Bronchial epithelial cell (primary cell): ENCODE measurements at regions not wholly inside any gene's neighbourhood (a gene's known extent, or its start where the extent isn't known, plus 50 kb on each side); places are given as distances from the start of the nearest gene placed in this dataset.

Experiments used
- DNase-seq: peaks from one replicate; pipeline ENCODE4 v3.0.0-alpha.2; 2010; ENCODE audit warnings: low read depth
- FAIRE-seq: peaks from 2 replicates; lab custom pipeline; 2011; peaks lifted over from hg19 to GRCh38; lab: Jason Lieb, UNC
- H3K27me3 ChIP-seq: 2 replicates; pipeline ENCODE4 v1.5.1; 2011; ENCODE audit warnings: low read length; ENCODE audit not compliant: control insufficient read depth, insufficient read depth
- H3K36me3 ChIP-seq: 2 replicates; pipeline ENCODE4 v1.5.1; 2011; ENCODE audit warnings: low read length; ENCODE audit not compliant: control insufficient read depth, insufficient read depth
- H3K4me3 ChIP-seq: 2 replicates; pipeline ENCODE4 v1.5.1; 2011; ENCODE audit warnings: mild to moderate bottlenecking, low read depth, low read length, control low read depth
- CTCF ChIP-seq: IDR thresholded peaks from 2 replicates; pipeline ENCODE4 v1.5.1; 2011; ENCODE audit warnings: mild to moderate bottlenecking, moderate library complexity, low read length, control low read depth, inconsistent platforms; ENCODE audit not compliant: insufficient read depth, severe bottlenecking

GRCh38 chr18:44186001-44186400, 494.7 kb upstream of the SETBP1 start:
- FAIRE-seq (no peak), DNase-seq (no peak)
- Histone ChIP-seq H3K4me3 (no peak overlapping the region), H3K36me3 (no peaks in the 10 kb centered on the region), H3K27me3 (no peaks in the 10 kb centered on the region)
- no peak for TF ChIP-seq CTCF

GRCh38 chr18:44187090-44187489, 493.6 kb upstream of the SETBP1 start:
- no peak for TF ChIP-seq CTCF
- H3K36me3 ChIP-seq, result no peaks in the 10 kb centered on the region
- no peak overlapping the region for H3K4me3 ChIP-seq
- H3K27me3 ChIP-seq, result no peaks in the 10 kb centered on the region
- FAIRE-seq (no peak), DNase-seq (no peak)

GRCh38 chr18:44195394-44196140, 485.1 kb upstream of the SETBP1 start:
- no peak for TF ChIP-seq CTCF
- no peak for FAIRE-seq
- Histone ChIP-seq H3K4me3 (no peak overlapping the region), H3K27me3 (peaks cover 2% of the 10 kb centered on the region), H3K36me3 (no peaks in the 10 kb centered on the region)
- DNase-seq, result no peak

GRCh38 chr18:44197832-44198611, 482.7 kb upstream of the SETBP1 start:
- Histone ChIP-seq H3K4me3 (no peak overlapping the region), H3K36me3 (no peaks in the 10 kb centered on the region), H3K27me3 (peaks cover 2% of the 10 kb centered on the region)
- FAIRE-seq (no peak), DNase-seq (no peak)
- TF ChIP-seq CTCF, result no peak

GRCh38 chr18:44198612-44199284, 481.9 kb upstream of the SETBP1 start:
- DNase-seq (no peak), FAIRE-seq (no peak)
- Histone ChIP-seq H3K27me3 (peaks cover 2% of the 10 kb centered on the region), H3K36me3 (no peaks in the 10 kb centered on the region), H3K4me3 (no peak overlapping the region)
- TF ChIP-seq CTCF, result no peak
